H1 (cell line): ENCODE measurements at regions not wholly inside any gene's neighbourhood (a gene's known extent, or its start where the extent isn't known, plus 50 kb on each side); places are given as distances from the start of the nearest gene placed in this dataset.

Experiments
- CBX8 ChIP-seq: fragments of 300-800, 300-1000 bp; sonication (generic); IDR thresholded peaks from 2 replicates; pipeline ENCODE4 v1.7.1; 2016; ENCODE audit warnings: low read depth, low read length, borderline replicate concordance
- EGR1 ChIP-seq: IDR thresholded peaks from 2 replicates; pipeline ENCODE4 v1.6.1; 2011; ENCODE audit warnings: low read depth, low read length, borderline replicate concordance
- POLR2AphosphoS5 ChIP-seq: IDR thresholded peaks from 2 replicates; pipeline ENCODE4 v1.6.1; 2011; ENCODE audit warnings: low read depth, low read length
- RFX5 ChIP-seq: IDR thresholded peaks from 2 replicates; pipeline ENCODE4 v1.6.1; 2011; ENCODE audit warnings: low read depth, low read length, improper control_type of control experiment, borderline replicate concordance

DNA sequence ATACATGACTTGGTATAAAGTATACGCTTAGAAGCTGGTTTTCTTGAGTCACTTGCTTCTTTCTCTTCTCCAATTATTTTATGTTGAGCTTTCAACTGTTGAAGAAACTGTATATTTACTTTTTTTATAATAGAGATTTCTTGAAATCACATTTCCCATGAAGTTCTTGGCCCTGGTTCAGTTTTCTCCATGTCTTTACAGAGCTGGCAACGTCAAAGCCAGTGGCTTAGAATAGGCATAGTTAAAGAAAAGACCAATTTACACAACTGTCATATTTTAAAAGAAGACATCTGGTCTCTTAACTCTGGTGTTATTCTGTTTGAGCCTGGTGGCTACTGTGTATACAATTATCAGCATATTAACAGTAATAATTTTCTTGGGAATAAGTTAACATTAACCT, 1249.3 kb downstream of the CDH12 start:
- no peak for TF ChIP-seq RFX5
- no peak for TF ChIP-seq POLR2AphosphoS5
- TF ChIP-seq EGR1, result no peak
- TF ChIP-seq CBX8, result no peak
